Heart left ventricle (tissue), 13 donors: ENCODE measurements at regions not wholly inside any gene's neighbourhood (a gene's known extent, or its start where the extent isn't known, plus 50 kb on each side); places are given as distances from the start of the nearest gene placed in this dataset.

Experiments
- POLR2A ChIP-seq, 2 donors: fragments of 450-650 bp; IDR thresholded peaks; one replicate each; pipeline ENCODE4 v1.6.1; 2017; ENCODE audit warnings: antibody characterized with exemption in 2 of 2, mild to moderate bottlenecking in 2 of 2, moderate library complexity in 2 of 2
- TF ChIP-seq, protein P1 (sequence below), 12 donors: fragments of 200-600 bp; sonication (generic) in 4 of 12; IDR thresholded peaks; one replicate each; pipeline versions ENCODE4 v1.5.0 to v1.8.0; 2018 to 2022; ENCODE audit warnings: antibody characterized with exemption in 12 of 12, mild to moderate bottlenecking in 5 of 12
- donor health status: ischemic (EF 13 %, LVEDD 7.1; RV severe dilation, severe dysfunction).
- donor health status: DM: no; HTN: yes; CAD: no.
- donor health status: DM: no; HTN: no; CAD: no.
- donor health status: ischemic (EF 25% LVEDD 6.9; RV normal size, moderate dysfunction).
- donor health status: ischemic (EF 25% LVEDD 5.7; RV mildly dilated, moderate dysfunction).
- donor health status: ischemic (EF 35%, LVEDD 5.7; RV mildly dilated, moderate dysfunction).
- donor health status: nonischemic (EF 11% LVEDD 7.7; RV severe dilation, severe dysfunction).
- donor health status: DM: yes; HTN: yes; CAD: no.
- donor health status: PGD.
- donor health status: ischemic (EF 29% LVEDD 5.4; RV normal size, mild dysfunction).
- donor health status: nonischemic (EF 23%, LVEDD 6.1; RV moderate dilation, normal function).

DNA sequence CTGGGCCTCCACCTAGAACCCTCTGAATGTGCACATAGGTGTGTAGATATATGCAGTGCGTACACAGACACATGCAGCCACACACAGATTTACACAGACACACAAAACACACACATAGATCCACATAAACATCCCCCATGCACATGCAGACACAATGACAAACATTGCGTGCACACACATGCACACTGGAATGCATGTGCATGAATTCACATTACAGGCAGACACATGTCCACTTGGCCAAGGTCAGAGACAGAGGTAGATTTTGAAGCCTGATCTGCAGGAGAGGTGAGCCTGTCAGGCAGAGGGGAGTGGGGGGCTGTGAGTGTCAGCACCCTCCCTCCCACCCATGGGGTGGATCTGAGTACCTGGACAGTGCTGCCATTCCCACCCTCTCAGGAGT is 338.5 kb downstream of the PTPRU start:
- no peak for TF ChIP-seq POLR2A (IDR thresholded peaks at IDR 0.05)
- TF ChIP-seq, protein P1, sequence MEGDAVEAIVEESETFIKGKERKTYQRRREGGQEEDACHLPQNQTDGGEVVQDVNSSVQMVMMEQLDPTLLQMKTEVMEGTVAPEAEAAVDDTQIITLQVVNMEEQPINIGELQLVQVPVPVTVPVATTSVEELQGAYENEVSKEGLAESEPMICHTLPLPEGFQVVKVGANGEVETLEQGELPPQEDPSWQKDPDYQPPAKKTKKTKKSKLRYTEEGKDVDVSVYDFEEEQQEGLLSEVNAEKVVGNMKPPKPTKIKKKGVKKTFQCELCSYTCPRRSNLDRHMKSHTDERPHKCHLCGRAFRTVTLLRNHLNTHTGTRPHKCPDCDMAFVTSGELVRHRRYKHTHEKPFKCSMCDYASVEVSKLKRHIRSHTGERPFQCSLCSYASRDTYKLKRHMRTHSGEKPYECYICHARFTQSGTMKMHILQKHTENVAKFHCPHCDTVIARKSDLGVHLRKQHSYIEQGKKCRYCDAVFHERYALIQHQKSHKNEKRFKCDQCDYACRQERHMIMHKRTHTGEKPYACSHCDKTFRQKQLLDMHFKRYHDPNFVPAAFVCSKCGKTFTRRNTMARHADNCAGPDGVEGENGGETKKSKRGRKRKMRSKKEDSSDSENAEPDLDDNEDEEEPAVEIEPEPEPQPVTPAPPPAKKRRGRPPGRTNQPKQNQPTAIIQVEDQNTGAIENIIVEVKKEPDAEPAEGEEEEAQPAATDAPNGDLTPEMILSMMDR (IDR thresholded peaks at IDR 0.05), result no peak
